ENCODE measurements at regions not wholly inside any gene's neighbourhood (a gene's known extent, or its start where the extent isn't known, plus 50 kb on each side); places are given as distances from the start of the nearest gene placed in this dataset.
A peak's percentile ranks its signal among the peaks of the same experiment; 100 is the strongest.

- ATAC-seq, result no peak
Observed at GRCh38 chr11:69232821-69233743, 60.9 kb upstream of the MYEOV start.

GRCh38 chr11:69233744-69234570 lies 60.0 kb upstream of the MYEOV start:
- Mint-ChIP-seq H3K27me3 (ENCODE audit: low read depth) (peaks cover 11% of the 10 kb centered on the region), H3K4me1 (ENCODE audit: low read depth) (peaks cover 11% of the 10 kb centered on the region), H3K36me3 (ENCODE audit: insufficient read depth) (no peaks in the 10 kb centered on the region), H3K9me3 (no peaks in the 10 kb centered on the region), H3K4me3 (no peak overlapping the region)
- no peak for DNase-seq
- ATAC-seq, result no peak

More at GRCh38 chr11:69232821-69233743, 60.9 kb upstream of the MYEOV start:
- no peak for DNase-seq
- Mint-ChIP-seq H3K36me3 (ENCODE audit: insufficient read depth) (no peaks in the 10 kb centered on the region), H3K9me3 (no peaks in the 10 kb centered on the region), H3K27me3 (ENCODE audit: low read depth) (peaks cover 13% of the 10 kb centered on the region), H3K4me3 (no peak overlapping the region), H3K4me1 (ENCODE audit: low read depth) (peaks cover 3% of the 10 kb centered on the region)

GRCh38 chr11:69234740-69235710 lies 58.9 kb upstream of the MYEOV start:
- H3K4me1 Mint-ChIP-seq (ENCODE audit: low read depth), result peaks cover 14% of the 10 kb centered on the region
- peaks cover 11% of the 10 kb centered on the region for H3K27me3 Mint-ChIP-seq (ENCODE audit: low read depth)
- ATAC-seq (no peak), DNase-seq (no peak)
- no peaks in the 10 kb centered on the region for H3K36me3 Mint-ChIP-seq (ENCODE audit: insufficient read depth)
- no peaks in the 10 kb centered on the region for H3K9me3 Mint-ChIP-seq
- H3K4me3 Mint-ChIP-seq, result no peak overlapping the region

GRCh38 chr11:69238573-69239351 lies 55.2 kb upstream of the MYEOV start:
- H3K4me3 Mint-ChIP-seq, result no peak overlapping the region
- H3K27me3 Mint-ChIP-seq (ENCODE audit: low read depth), result peaks cover 2% of the 10 kb centered on the region
- H3K4me1 Mint-ChIP-seq (ENCODE audit: low read depth), result peaks cover 28% of the 10 kb centered on the region
- no peaks in the 10 kb centered on the region for H3K36me3 Mint-ChIP-seq (ENCODE audit: insufficient read depth)
- ATAC-seq, result peak; percentile 83 to 87
- no peaks in the 10 kb centered on the region for H3K9me3 Mint-ChIP-seq
- DNase-seq, result no peak

GRCh38 chr11:69239641-69240040 lies 54.3 kb upstream of the MYEOV start:
- H3K4me3 Mint-ChIP-seq, result no peak overlapping the region
- H3K4me1 Mint-ChIP-seq (ENCODE audit: low read depth), result peaks cover 28% of the 10 kb centered on the region
- ATAC-seq (no peak), DNase-seq (no peak)
- H3K27me3 Mint-ChIP-seq (ENCODE audit: low read depth), result peaks cover 2% of the 10 kb centered on the region
- no peaks in the 10 kb centered on the region for H3K9me3 Mint-ChIP-seq
- no peaks in the 10 kb centered on the region for H3K36me3 Mint-ChIP-seq (ENCODE audit: insufficient read depth)

- ATAC-seq (no peak), DNase-seq (no peak)
- no peaks in the 10 kb centered on the region for H3K36me3 Mint-ChIP-seq (ENCODE audit: insufficient read depth)
- H3K4me3 Mint-ChIP-seq, result no peak overlapping the region
- H3K9me3 Mint-ChIP-seq, result no peaks in the 10 kb centered on the region
- peaks cover 2% of the 10 kb centered on the region for H3K27me3 Mint-ChIP-seq (ENCODE audit: low read depth)
- peaks cover 28% of the 10 kb centered on the region for H3K4me1 Mint-ChIP-seq (ENCODE audit: low read depth)
Observed at GRCh38 chr11:69240332-69241074, 53.5 kb upstream of the MYEOV start.

- Mint-ChIP-seq H3K36me3 (ENCODE audit: insufficient read depth) (no peaks in the 10 kb centered on the region), H3K9me3 (no peaks in the 10 kb centered on the region), H3K4me3 (no peak overlapping the region)
Observed at GRCh38 chr11:69241075-69241740, 52.7 kb upstream of the MYEOV start.

GRCh38 chr11:69241844-69242243 lies 52.1 kb upstream of the MYEOV start:
- Mint-ChIP-seq H3K4me3 (no peak overlapping the region), H3K9me3 (no peaks in the 10 kb centered on the region), H3K36me3 (ENCODE audit: insufficient read depth) (no peaks in the 10 kb centered on the region), H3K4me1 (ENCODE audit: low read depth) (peaks cover 28% of the 10 kb centered on the region), H3K27me3 (ENCODE audit: low read depth) (no peaks in the 10 kb centered on the region)
- ATAC-seq, result no peak
- DNase-seq, result no peak

More at GRCh38 chr11:69241075-69241740, 52.7 kb upstream of the MYEOV start:
- ATAC-seq, result no peak
- peaks cover 2% of the 10 kb centered on the region for H3K27me3 Mint-ChIP-seq (ENCODE audit: low read depth)
- DNase-seq, result no peak
- peaks cover 28% of the 10 kb centered on the region for H3K4me1 Mint-ChIP-seq (ENCODE audit: low read depth)

GRCh38 chr11:69242266-69242920 lies 51.6 kb upstream of the MYEOV start:
- Mint-ChIP-seq H3K36me3 (ENCODE audit: insufficient read depth) (no peaks in the 10 kb centered on the region), H3K4me3 (no peak overlapping the region), H3K9me3 (no peaks in the 10 kb centered on the region), H3K4me1 (ENCODE audit: low read depth) (peaks cover 28% of the 10 kb centered on the region), H3K27me3 (ENCODE audit: low read depth) (no peaks in the 10 kb centered on the region)
- no peak for DNase-seq
- no peak for ATAC-seq

GRCh38 chr11:69243496-69244200 lies 50.3 kb upstream of the MYEOV start:
- Mint-ChIP-seq H3K9me3 (no peaks in the 10 kb centered on the region), H3K36me3 (ENCODE audit: insufficient read depth) (no peaks in the 10 kb centered on the region), H3K4me3 (no peak overlapping the region), H3K4me1 (ENCODE audit: low read depth) (peaks cover 20% of the 10 kb centered on the region), H3K27me3 (ENCODE audit: low read depth) (no peaks in the 10 kb centered on the region)
- ATAC-seq (no peak), DNase-seq (no peak)
